ENCODE measurements at regions not wholly inside any gene's neighbourhood (a gene's known extent, or its start where the extent isn't known, plus 50 kb on each side); places are given as distances from the start of the nearest gene placed in this dataset.

- TF ChIP-seq CTCF (IDR thresholded peaks at IDR 0.05; ENCODE audit: insufficient read depth, low read length, poor library complexity, severe bottlenecking) (no peak), EZH2phosphoT487 (conservative IDR thresholded peaks at IDR 0.05; ENCODE audit: low read length) (no peak)
Observed at GRCh38 chr17:63341276-63341675, 104.8 kb downstream of the CYB561 start.
